Astrocyte of the cerebellum (primary cell): ENCODE measurements at regions not wholly inside any gene's neighbourhood (a gene's known extent, or its start where the extent isn't known, plus 50 kb on each side); places are given as distances from the start of the nearest gene placed in this dataset.

ENCODE experiments used
- DNase-seq: peaks from one replicate; pipeline ENCODE4 v3.0.0-alpha.2; 2011; ENCODE audit warnings: low read depth
- H3K4me3 ChIP-seq: 2 replicates; pipeline ENCODE4 v1.5.1; 2011; ENCODE audit warnings: mild to moderate bottlenecking, low read depth, low read length, moderate library complexity
- in situ Hi-C: cut with HindIII; loops from 2 replicates; pipeline ENCODE4 v1.10.0; 2017; ENCODE audit warnings: low sequenced_read_pairs
- TF ChIP-seq, protein P1 (sequence below): IDR thresholded peaks from 2 replicates; pipeline ENCODE4 v1.5.1; 2012; ENCODE audit warnings: low read length, low read depth, moderate library complexity, mild to moderate bottlenecking; ENCODE audit errors: missing control alignments

DNA sequence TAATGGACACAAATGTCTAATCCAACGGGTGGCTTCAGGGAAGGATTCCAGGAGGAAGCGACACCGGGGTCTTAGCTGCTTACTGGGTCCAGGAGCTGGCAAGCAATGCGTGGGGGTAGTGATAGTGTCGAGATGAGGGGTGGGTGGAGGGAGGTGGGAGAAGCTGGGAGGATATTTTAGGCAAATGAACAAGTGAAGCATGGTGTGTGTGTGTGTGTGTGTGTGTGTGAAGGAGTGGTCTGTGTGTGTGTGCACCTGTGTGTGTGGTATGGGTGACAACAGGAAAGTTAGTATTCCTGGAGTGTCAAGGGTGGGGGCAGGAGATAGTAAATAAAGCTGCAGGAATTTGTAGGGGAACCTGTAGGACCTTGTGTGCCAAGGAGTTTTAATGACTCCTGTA, 126.9 kb upstream of the ZBED5 start:
- in situ Hi-C loops: no loop called here
- no peak for DNase-seq
- no peak overlapping the region for H3K4me3 ChIP-seq
- TF ChIP-seq, protein P1, sequence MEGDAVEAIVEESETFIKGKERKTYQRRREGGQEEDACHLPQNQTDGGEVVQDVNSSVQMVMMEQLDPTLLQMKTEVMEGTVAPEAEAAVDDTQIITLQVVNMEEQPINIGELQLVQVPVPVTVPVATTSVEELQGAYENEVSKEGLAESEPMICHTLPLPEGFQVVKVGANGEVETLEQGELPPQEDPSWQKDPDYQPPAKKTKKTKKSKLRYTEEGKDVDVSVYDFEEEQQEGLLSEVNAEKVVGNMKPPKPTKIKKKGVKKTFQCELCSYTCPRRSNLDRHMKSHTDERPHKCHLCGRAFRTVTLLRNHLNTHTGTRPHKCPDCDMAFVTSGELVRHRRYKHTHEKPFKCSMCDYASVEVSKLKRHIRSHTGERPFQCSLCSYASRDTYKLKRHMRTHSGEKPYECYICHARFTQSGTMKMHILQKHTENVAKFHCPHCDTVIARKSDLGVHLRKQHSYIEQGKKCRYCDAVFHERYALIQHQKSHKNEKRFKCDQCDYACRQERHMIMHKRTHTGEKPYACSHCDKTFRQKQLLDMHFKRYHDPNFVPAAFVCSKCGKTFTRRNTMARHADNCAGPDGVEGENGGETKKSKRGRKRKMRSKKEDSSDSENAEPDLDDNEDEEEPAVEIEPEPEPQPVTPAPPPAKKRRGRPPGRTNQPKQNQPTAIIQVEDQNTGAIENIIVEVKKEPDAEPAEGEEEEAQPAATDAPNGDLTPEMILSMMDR: no peak

DNA sequence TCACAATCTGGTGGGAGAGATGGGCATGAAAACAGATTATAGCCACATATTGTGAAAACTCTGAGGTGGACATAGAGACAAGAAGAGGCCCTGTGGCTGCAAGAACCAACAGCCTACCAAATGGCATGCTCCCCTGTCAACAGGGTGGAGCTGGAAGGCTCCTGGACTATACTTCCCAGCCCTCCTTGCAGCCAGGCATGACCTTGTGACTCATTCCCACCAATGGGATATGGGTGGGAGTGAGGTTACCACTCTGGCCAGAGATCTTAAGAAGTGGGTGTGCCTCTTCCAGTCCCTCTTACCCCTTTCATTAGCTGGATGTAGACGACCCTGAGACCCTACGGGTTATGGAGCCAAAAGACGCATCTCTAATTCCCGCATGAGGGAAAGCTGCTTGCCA, 126.4 kb upstream of the ZBED5 start:
- no peak overlapping the region for H3K4me3 ChIP-seq
- in situ Hi-C loops: no loop called here
- DNase-seq: no peak
- TF ChIP-seq, protein P1: no peak

DNA sequence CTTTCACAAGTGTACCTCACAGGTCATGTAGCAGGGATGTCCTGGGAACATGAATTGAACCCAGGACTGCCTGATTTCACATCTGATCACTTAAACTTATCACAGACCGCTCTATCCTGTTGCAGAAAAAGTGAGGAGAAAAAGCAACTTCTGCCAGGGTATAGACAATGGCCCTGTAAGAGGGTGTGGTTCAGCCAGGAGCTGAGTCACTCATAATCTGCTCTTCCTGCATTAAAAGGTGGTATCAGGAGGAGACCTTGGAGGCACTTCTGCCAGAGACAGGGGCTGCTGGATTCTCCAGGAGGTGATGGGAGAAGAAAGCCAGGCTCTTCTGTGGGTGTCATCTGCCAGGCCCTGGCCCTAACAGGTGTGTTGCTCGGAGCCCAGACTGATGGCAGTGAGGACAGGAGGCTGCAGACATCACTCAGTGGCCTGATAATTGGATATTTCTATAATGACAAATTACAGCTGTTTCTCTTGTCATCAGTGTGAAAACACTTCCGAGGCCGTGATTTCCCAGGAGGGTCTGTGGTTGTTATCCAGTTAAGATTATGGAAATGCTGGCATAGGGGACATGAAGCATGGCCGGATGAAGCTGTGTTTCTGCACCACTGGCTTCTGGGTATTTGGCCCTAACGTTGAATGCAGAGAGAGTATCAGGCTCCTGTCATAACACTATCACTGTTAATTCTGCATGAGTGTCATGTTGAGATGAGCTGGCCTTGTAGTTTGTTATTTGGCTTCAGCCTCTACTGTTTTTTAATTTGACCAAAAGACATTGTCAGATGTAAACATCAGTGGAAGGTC, 125.1 kb upstream of the ZBED5 start:
- H3K4me3 ChIP-seq: no peak overlapping the region
- no peak for DNase-seq
- TF ChIP-seq, protein P1: no peak
- in situ Hi-C loops: no loop called here

DNA sequence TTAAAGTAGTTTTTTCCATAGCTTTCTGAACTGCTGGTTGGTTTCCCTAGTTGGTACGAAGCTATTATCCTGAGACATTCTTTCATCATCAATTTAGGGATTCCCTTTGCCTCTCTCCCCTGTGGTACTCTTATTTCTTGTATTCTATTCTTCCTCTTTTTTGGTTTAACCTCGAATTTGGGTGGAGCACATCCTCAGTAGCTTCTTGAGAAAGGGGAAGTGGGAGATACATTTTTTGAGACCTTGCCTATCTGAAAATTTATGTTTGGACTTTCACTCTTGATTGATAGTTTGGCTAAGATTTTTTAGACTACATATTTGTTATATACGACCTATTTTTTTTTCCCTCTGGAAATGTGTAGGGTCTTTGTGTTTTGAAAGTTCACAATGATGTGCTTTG, 121.7 kb upstream of the ZBED5 start:
- in situ Hi-C loops: no loop called here
- TF ChIP-seq, protein P1: no peak
- DNase-seq: no peak
- no peak overlapping the region for H3K4me3 ChIP-seq

DNA sequence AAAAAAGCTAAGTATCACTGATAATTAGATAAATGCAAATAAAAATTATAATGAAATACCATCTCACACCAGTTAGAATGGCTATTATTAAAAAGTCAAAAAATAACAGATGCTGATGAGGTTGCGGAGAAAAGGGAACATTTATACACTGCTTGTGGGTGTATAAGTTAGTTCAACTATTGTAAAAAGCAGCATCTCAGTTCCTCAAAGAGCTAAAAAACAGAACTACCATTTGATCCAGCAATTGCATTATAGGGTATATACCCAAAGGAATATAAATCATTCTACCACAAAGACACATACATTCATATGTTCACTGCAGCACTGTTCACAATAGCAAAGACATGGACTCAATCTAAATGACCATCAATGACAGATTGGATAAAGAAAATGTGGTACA, 120.3 kb upstream of the ZBED5 start:
- H3K4me3 ChIP-seq: no peak overlapping the region
- no peak for DNase-seq
- TF ChIP-seq, protein P1: no peak
- in situ Hi-C loops: no loop called here

DNA sequence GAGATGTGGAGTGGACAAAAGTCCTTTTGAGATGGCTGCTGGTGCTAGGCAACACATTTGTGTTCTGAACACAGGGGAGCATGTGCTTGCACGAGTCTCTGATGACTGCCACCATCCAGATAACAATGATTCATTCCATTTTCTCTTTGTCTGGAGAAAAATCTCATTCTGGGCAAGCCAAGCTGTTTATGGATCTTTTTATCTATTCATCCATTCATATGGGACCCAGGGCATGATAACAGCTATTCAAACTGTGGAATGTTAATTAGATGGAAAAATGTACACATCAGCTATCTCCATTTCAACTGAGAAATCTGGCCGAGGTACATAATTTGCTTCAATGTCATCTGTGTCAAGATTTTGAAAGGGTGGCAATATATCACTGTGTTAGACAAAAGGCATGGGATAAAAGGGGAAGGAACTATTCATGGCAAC, 117.5 kb upstream of the ZBED5 start:
- TF ChIP-seq, protein P1: no peak
- in situ Hi-C loops: no loop called here
- no peak overlapping the region for H3K4me3 ChIP-seq
- DNase-seq: no peak

DNA sequence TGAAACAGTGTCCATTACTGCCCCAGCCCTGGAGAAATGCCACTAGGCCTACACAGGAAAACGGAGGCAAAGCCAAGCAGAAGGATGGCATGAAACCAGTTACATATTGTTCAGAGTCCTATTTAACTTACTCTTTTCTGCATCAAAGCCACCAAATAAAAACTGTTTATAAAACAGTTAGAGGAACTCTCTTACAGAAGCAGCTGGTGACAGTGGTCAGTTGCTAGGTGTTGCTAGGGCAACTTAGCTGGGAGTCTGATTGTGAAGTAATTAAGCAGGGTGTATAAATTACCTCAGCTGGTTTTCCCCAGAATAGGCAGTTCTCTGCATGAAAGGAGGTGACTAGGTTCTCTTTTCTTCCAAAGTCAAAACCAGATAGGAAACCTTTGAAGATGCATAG, 115.6 kb upstream of the ZBED5 start:
- DNase-seq: no peak
- TF ChIP-seq, protein P1: no peak

More for the DNA sequence above, 115.6 kb upstream of the ZBED5 start:
- H3K4me3 ChIP-seq: no peak overlapping the region
- in situ Hi-C loops: no loop called here
